ENCODE measurements at regions not wholly inside any gene's neighbourhood (a gene's known extent, or its start where the extent isn't known, plus 50 kb on each side); places are given as distances from the start of the nearest gene placed in this dataset.
"Not testable (repeated sequence)": the region's sequence is repeated elsewhere in the genome, so short reads cannot be mapped to it uniquely, and the experiment has no call there.

GRCh38 chr20:47860049-47860830 lies 75.0 kb upstream of the SULF2 start:
- H3K27ac Mint-ChIP-seq: no peak overlapping the region

DNA sequence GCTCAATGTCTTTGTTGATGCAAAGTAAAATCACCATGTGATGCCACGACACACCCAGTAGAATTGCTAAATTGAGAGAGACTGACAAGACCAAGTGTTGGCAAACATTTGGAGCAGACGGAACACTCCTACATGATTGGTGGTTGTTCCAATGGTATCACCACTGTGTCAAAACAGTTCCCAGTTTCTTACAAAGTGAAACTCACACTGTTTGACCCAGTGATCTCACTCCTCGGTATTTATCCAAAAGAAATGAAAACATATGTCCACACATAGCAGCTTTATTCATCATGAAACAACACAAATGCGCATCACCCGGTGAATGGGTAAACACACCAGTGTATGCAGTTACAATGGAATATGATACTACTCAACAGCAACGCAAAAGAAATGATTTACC lies 74.0 kb upstream of the SULF2 start:
- H3K36me3 Mint-ChIP-seq: no peaks in the 10 kb centered on the region
- H3K4me3 Mint-ChIP-seq: no peak overlapping the region
- H3K27ac Mint-ChIP-seq: no peak overlapping the region
- no peaks in the 10 kb centered on the region for H3K4me1 Mint-ChIP-seq (ENCODE audit: low read depth)
- no peaks in the 10 kb centered on the region for H3K27me3 Mint-ChIP-seq
- no peaks in the 10 kb centered on the region for H3K9me3 Mint-ChIP-seq (ENCODE audit: low read depth)

More at GRCh38 chr20:47860049-47860830, 75.0 kb upstream of the SULF2 start:
- no peaks in the 10 kb centered on the region for H3K4me1 Mint-ChIP-seq (ENCODE audit: low read depth)
- no peaks in the 10 kb centered on the region for H3K27me3 Mint-ChIP-seq
- H3K4me3 Mint-ChIP-seq: no peak overlapping the region
- no peaks in the 10 kb centered on the region for H3K36me3 Mint-ChIP-seq
- no peaks in the 10 kb centered on the region for H3K9me3 Mint-ChIP-seq (ENCODE audit: low read depth)

- H3K4me1 Mint-ChIP-seq (ENCODE audit: low read depth): no peaks in the 10 kb centered on the region
- no peaks in the 10 kb centered on the region for H3K9me3 Mint-ChIP-seq (ENCODE audit: low read depth)
- no peaks in the 10 kb centered on the region for H3K36me3 Mint-ChIP-seq
- H3K27me3 Mint-ChIP-seq: no peaks in the 10 kb centered on the region
- H3K4me3 Mint-ChIP-seq: no peak overlapping the region
- H3K27ac Mint-ChIP-seq: no peak overlapping the region
Measured at GRCh38 chr20:47857569-47858464, 72.5 kb upstream of the SULF2 start.

- H3K27ac Mint-ChIP-seq: no peak overlapping the region
- no peak overlapping the region for H3K4me3 Mint-ChIP-seq
- no peaks in the 10 kb centered on the region for H3K27me3 Mint-ChIP-seq
- H3K36me3 Mint-ChIP-seq: no peaks in the 10 kb centered on the region
- H3K4me1 Mint-ChIP-seq (ENCODE audit: low read depth): no peaks in the 10 kb centered on the region
- no peaks in the 10 kb centered on the region for H3K9me3 Mint-ChIP-seq (ENCODE audit: low read depth)
Measured at GRCh38 chr20:47857187-47857568, 71.9 kb upstream of the SULF2 start.

GRCh38 chr20:47855799-47856198 lies 70.5 kb upstream of the SULF2 start:
- no peaks in the 10 kb centered on the region for H3K36me3 Mint-ChIP-seq
- H3K27ac Mint-ChIP-seq: no peak overlapping the region
- peaks cover 2% of the 10 kb centered on the region for H3K27me3 Mint-ChIP-seq
- no peak overlapping the region for H3K4me3 Mint-ChIP-seq
- H3K9me3 Mint-ChIP-seq (ENCODE audit: low read depth): no peaks in the 10 kb centered on the region
- H3K4me1 Mint-ChIP-seq (ENCODE audit: low read depth): no peaks in the 10 kb centered on the region

- H3K4me1 Mint-ChIP-seq (ENCODE audit: low read depth): no peaks in the 10 kb centered on the region
- H3K9me3 Mint-ChIP-seq (ENCODE audit: low read depth): no peaks in the 10 kb centered on the region
- H3K27me3 Mint-ChIP-seq: peaks cover 2% of the 10 kb centered on the region
Measured at GRCh38 chr20:47854687-47855212, 69.5 kb upstream of the SULF2 start.

DNA sequence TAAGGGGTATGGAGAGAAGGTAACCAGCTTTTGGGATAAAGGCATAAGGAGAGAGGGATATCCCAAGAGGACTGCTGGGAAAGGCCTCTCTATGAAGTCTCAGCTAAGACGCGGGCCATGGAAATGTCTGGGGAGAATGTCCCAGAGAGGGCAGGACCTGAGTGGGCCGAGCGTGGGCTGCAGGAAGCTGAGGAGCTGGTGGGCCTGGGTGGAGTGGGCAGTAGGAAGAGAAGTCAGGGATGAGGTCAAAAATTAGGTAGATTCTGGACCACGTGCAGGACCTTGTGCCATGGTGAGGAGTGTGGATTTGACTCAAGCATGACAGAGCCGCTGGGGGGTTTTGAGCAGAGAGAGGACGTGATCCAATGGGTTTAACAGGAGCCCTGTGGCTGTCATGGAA lies 66.5 kb upstream of the SULF2 start:
- no peak overlapping the region for H3K27ac Mint-ChIP-seq
- no peaks in the 10 kb centered on the region for H3K9me3 Mint-ChIP-seq (ENCODE audit: low read depth)
- H3K4me3 Mint-ChIP-seq: no peak overlapping the region
- peaks cover 2% of the 10 kb centered on the region for H3K27me3 Mint-ChIP-seq
- no peaks in the 10 kb centered on the region for H3K4me1 Mint-ChIP-seq (ENCODE audit: low read depth)
- no peaks in the 10 kb centered on the region for H3K36me3 Mint-ChIP-seq

More at GRCh38 chr20:47854687-47855212, 69.5 kb upstream of the SULF2 start:
- Mint-ChIP-seq H3K36me3 (no peaks in the 10 kb centered on the region), H3K27ac (no peak overlapping the region), H3K4me3 (no peak overlapping the region)

DNA sequence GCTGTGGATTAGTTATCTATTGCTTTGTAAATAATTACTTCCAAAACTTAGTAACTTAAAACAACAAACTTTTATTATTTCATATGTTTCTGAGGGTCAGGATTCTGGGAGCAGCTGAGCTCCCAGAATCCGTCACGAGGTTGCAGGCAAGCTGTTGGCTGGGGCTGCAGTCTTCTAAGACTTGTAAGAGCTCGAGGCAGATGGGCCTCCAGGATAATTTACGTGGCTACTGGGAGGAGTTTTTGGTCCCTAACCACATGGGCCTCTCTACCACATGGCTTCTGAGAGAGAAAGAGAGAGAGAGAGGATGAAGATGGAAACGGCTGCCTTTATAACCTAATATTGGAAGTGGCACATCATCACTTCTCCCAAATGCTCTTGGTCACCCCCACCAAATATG lies 64.9 kb upstream of the SULF2 start:
- peaks cover 2% of the 10 kb centered on the region for H3K27me3 Mint-ChIP-seq

GRCh38 chr20:47849596-47849995 lies 64.3 kb upstream of the SULF2 start:
- Mint-ChIP-seq H3K36me3 (no peaks in the 10 kb centered on the region), H3K9me3 (ENCODE audit: low read depth) (no peaks in the 10 kb centered on the region), H3K4me3 (no peak overlapping the region), H3K4me1 (ENCODE audit: low read depth) (no peaks in the 10 kb centered on the region), H3K27me3 (peaks cover 2% of the 10 kb centered on the region), H3K27ac (no peak overlapping the region)

More for the DNA sequence above, 64.9 kb upstream of the SULF2 start:
- Mint-ChIP-seq H3K4me1 (ENCODE audit: low read depth) (no peaks in the 10 kb centered on the region), H3K36me3 (no peaks in the 10 kb centered on the region), H3K9me3 (ENCODE audit: low read depth) (no peaks in the 10 kb centered on the region), H3K27ac (no peak overlapping the region), H3K4me3 (no peak overlapping the region)

DNA sequence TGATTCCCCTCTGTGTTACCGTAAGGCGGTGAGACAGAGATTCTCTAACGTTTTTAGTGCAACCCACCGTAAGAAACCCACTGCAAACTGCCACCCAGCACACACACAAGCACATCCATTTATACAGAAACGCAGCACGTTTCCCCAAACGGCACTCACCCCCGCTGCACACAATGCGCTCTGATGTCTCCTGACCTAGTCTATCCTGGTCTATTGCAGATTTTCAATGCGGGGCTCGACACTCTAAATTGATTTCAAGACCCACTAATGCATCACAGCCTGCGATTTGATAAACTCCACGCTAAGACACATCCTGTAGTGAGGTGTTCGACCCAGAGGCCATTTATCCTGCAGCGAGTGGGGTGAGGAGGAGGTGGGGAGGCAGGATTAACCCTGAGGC lies 63.7 kb upstream of the SULF2 start:
- Mint-ChIP-seq H3K27me3 (peaks cover 2% of the 10 kb centered on the region), H3K27ac (no peak overlapping the region), H3K4me3 (no peak overlapping the region), H3K4me1 (ENCODE audit: low read depth) (no peaks in the 10 kb centered on the region), H3K9me3 (ENCODE audit: low read depth) (no peaks in the 10 kb centered on the region), H3K36me3 (no peaks in the 10 kb centered on the region)

- not testable (repeated sequence) for H3K27ac Mint-ChIP-seq; H3K9me3 Mint-ChIP-seq (ENCODE audit: low read depth); H3K36me3 Mint-ChIP-seq; H3K4me3 Mint-ChIP-seq; H3K4me1 Mint-ChIP-seq (ENCODE audit: low read depth); H3K27me3 Mint-ChIP-seq
Measured at GRCh38 chr20:47848534-47848933, 63.3 kb upstream of the SULF2 start.

DNA sequence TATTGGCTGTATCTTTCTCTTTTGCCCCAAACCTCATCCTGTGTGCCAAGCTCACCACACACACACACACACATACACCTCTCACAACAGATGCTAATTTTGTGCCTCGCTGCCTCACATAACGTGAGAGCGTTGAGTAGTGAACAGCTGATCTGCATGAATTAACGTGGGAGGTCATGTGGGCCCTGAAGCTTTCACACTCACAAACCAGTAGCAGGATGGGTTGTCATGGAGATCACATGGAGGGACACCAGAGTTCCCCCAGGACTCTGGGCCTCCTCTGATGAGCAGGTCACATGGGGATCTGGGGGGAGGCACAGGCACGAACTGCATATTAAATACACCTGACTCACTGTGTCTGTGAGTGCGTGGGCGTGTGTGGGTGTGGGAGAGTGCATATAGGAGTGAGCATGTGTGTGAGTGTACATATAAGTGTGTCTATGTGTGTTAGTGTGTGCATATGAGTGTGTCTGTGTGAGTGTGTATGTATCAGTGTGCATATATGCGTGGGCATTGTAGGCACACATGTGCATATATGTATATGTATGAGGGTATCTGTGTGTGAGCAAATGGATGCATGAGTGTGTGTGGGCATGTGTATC lies 62.7 kb upstream of the SULF2 start:
- H3K36me3 Mint-ChIP-seq: no peaks in the 10 kb centered on the region
- no peaks in the 10 kb centered on the region for H3K4me1 Mint-ChIP-seq (ENCODE audit: low read depth)
- H3K27me3 Mint-ChIP-seq: peaks cover 2% of the 10 kb centered on the region
- H3K27ac Mint-ChIP-seq: no peak overlapping the region
- H3K9me3 Mint-ChIP-seq (ENCODE audit: low read depth): no peaks in the 10 kb centered on the region
- H3K4me3 Mint-ChIP-seq: no peak overlapping the region

- H3K27me3 Mint-ChIP-seq; H3K36me3 Mint-ChIP-seq; H3K9me3 Mint-ChIP-seq (ENCODE audit: low read depth); H3K4me3 Mint-ChIP-seq; H3K27ac Mint-ChIP-seq; H3K4me1 Mint-ChIP-seq (ENCODE audit: low read depth): not testable (repeated sequence)
Measured at GRCh38 chr20:47847220-47847619, 61.9 kb upstream of the SULF2 start.

DNA sequence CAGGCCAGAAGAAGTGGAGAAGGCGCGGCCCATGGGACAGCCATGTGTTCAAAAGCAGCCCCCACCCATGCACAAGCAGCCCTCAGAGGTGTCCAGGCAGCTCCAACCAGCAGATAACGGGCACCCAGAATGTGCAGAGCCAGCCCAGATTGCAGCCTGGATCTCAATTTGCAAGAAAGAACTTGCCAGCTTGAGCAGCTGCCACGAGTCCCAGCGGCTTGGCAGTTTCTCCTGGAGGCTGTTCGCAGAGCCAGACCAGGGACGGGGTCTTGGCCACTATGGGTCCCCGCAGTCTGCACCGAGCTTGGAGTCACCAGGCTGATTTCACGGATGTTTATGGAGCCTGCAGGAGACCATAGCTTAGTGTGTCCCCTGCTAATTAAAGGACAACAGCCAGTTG lies 61.4 kb upstream of the SULF2 start:
- not testable (repeated sequence) for H3K36me3 Mint-ChIP-seq; H3K4me3 Mint-ChIP-seq; H3K27me3 Mint-ChIP-seq; H3K27ac Mint-ChIP-seq; H3K4me1 Mint-ChIP-seq (ENCODE audit: low read depth); H3K9me3 Mint-ChIP-seq (ENCODE audit: low read depth)

GRCh38 chr20:47845382-47845977 lies 60.2 kb upstream of the SULF2 start:
- H3K36me3 Mint-ChIP-seq; H3K4me3 Mint-ChIP-seq; H3K27me3 Mint-ChIP-seq; H3K4me1 Mint-ChIP-seq (ENCODE audit: low read depth); H3K9me3 Mint-ChIP-seq (ENCODE audit: low read depth); H3K27ac Mint-ChIP-seq: not testable (repeated sequence)

All from activated naive CD8-positive, alpha-beta T cell (primary cell).